WTC11 (cell line): ENCODE measurements at regions not wholly inside any gene's neighbourhood (a gene's known extent, or its start where the extent isn't known, plus 50 kb on each side); places are given as distances from the start of the nearest gene placed in this dataset.

ENCODE experiments used
- ATAC-seq: fragments of 200-7000 bp; cut with Tn5 transposase; 2 replicates; pipeline ENCODE4 v1.10.0; 2021; ENCODE audit warnings: mild to moderate bottlenecking, moderate library complexity
- CTCF ChIA-PET: fragments of 300-600 bp; sonication (Branson Sonifier 250); formaldehyde crosslinking; loops from one replicate; lab custom pipeline; 2021; ENCODE audit warnings: antibody characterized with exemption; lab: Charles Lee
- POLR2A ChIA-PET: fragments of 350-600 bp; sonication (Branson Sonifier 250); formaldehyde crosslinking; loops from one replicate; lab custom pipeline; 2021; ENCODE audit warnings: antibody characterized with exemption; lab: Charles Lee
- DNase-seq: peaks from one replicate; pipeline ENCODE4 v3.0.0; 2021; ENCODE audit warnings: low spot score
- H3K27ac Mint-ChIP-seq: 2 replicates; pipeline ENCODE4 v1.8.0; 2021; ENCODE audit warnings: mixed read lengths
- H3K27me3 Mint-ChIP-seq: 2 replicates; pipeline ENCODE4 v1.8.0; 2021; ENCODE audit warnings: low read depth, mild to moderate bottlenecking, moderate library complexity, mixed read lengths
- H3K36me3 Mint-ChIP-seq: 2 replicates; pipeline ENCODE4 v1.8.0; 2021; ENCODE audit warnings: mixed read lengths
- H3K4me1 Mint-ChIP-seq: 2 replicates; pipeline ENCODE4 v1.8.0; 2022; ENCODE audit warnings: mixed read lengths
- H3K4me3 Mint-ChIP-seq: 2 replicates; pipeline ENCODE4 v1.8.0; 2021; ENCODE audit warnings: mild to moderate bottlenecking, moderate library complexity, mixed read lengths
- H3K9me3 Mint-ChIP-seq: 2 replicates; pipeline ENCODE4 v1.8.0; 2021; ENCODE audit warnings: mixed read lengths
- CDX4 ChIP-seq: fragments of 250-450 bp; sonication (Bioruptor Pico); IDR thresholded peaks from 2 replicates; pipeline ENCODE4 v1.9.0; 2021; ENCODE audit warnings: moderate library complexity, mild to moderate bottlenecking, inconsistent platforms, borderline replicate concordance
- E2F4 ChIP-seq: sonication (generic); formaldehyde crosslinking; IDR thresholded peaks from 2 replicates; pipeline ENCODE4 v1.8.1; 2022; ENCODE audit warnings: low read depth, mild to moderate bottlenecking, moderate library complexity, missing genetic modification reagents, borderline replicate concordance
- FOXK1 ChIP-seq: sonication (generic); formaldehyde crosslinking; IDR thresholded peaks from 2 replicates; pipeline ENCODE4 v1.8.0; 2022; ENCODE audit warnings: mild to moderate bottlenecking, moderate library complexity, missing genetic modification reagents
- IRF2 ChIP-seq: sonication (generic); formaldehyde crosslinking; IDR thresholded peaks from 2 replicates; pipeline ENCODE4 v1.8.0; 2022; ENCODE audit warnings: low read depth, missing genetic modification reagents, borderline replicate concordance
- JAZF1 ChIP-seq: fragments of 250-450 bp; sonication (Bioruptor Pico); IDR thresholded peaks from 2 replicates; pipeline ENCODE4 v1.9.0; 2021; ENCODE audit warnings: moderate library complexity, mild to moderate bottlenecking, inconsistent platforms
- MXD4 ChIP-seq: fragments of 250-450 bp; sonication (Bioruptor Pico); IDR thresholded peaks from 2 replicates; pipeline ENCODE4 v1.8.0; 2021; ENCODE audit warnings: mild to moderate bottlenecking, moderate library complexity, borderline replicate concordance
- SMAD3 ChIP-seq: sonication (generic); formaldehyde crosslinking; IDR thresholded peaks from 2 replicates; pipeline ENCODE4 v1.8.0; 2022; ENCODE audit warnings: missing genetic modification reagents, mild to moderate bottlenecking, borderline replicate concordance
- SMAD4 ChIP-seq: sonication (generic); formaldehyde crosslinking; IDR thresholded peaks from 2 replicates; pipeline ENCODE4 v1.8.0; 2022; ENCODE audit warnings: mild to moderate bottlenecking, missing genetic modification reagents
- SP1 ChIP-seq: sonication (generic); formaldehyde crosslinking; conservative IDR thresholded peaks from 2 replicates; pipeline ENCODE4 v1.8.1; 2022; ENCODE audit warnings: missing genetic modification reagents
- ZNF121 ChIP-seq: sonication (generic); formaldehyde crosslinking; IDR thresholded peaks from 2 replicates; pipeline ENCODE4 v1.8.0; 2023; ENCODE audit warnings: missing genetic modification reagents
- ZNF138 ChIP-seq: sonication (generic); formaldehyde crosslinking; conservative IDR thresholded peaks from 2 replicates; pipeline ENCODE4 v1.8.1; 2022; ENCODE audit warnings: mild to moderate bottlenecking, moderate library complexity, missing genetic modification reagents
- ZNF219 ChIP-seq: sonication (generic); formaldehyde crosslinking; IDR thresholded peaks from 2 replicates; pipeline ENCODE4 v1.8.0; 2023; ENCODE audit warnings: missing genetic modification reagents, mild to moderate bottlenecking, borderline replicate concordance
- ZNF263 ChIP-seq: sonication (generic); formaldehyde crosslinking; IDR thresholded peaks from 2 replicates; pipeline ENCODE4 v1.8.1; 2022; ENCODE audit warnings: low read depth, mild to moderate bottlenecking, moderate library complexity, missing genetic modification reagents
- ZNF317 ChIP-seq: sonication (generic); formaldehyde crosslinking; IDR thresholded peaks from 2 replicates; pipeline ENCODE4 v1.8.1; 2023; ENCODE audit warnings: low read depth, mild to moderate bottlenecking, moderate library complexity, missing genetic modification reagents, borderline replicate concordance
- ZNF512 ChIP-seq: sonication (generic); formaldehyde crosslinking; IDR thresholded peaks from 2 replicates; pipeline ENCODE4 v1.8.1; 2022; ENCODE audit warnings: missing genetic modification reagents, borderline replicate concordance
- TF ChIP-seq, protein P1 (sequence below): fragments of 200-600 bp; IDR thresholded peaks from 2 replicates; pipeline ENCODE4 v1.8.0; 2022; ENCODE audit warnings: antibody characterized with exemption
- TF ChIP-seq, protein P2 (sequence below): sonication (generic); formaldehyde crosslinking; conservative IDR thresholded peaks from 2 replicates; pipeline ENCODE4 v1.8.1; 2023; ENCODE audit warnings: mild to moderate bottlenecking, low read depth, missing genetic modification reagents, moderate library complexity
- TF ChIP-seq, protein P3 (sequence below): sonication (generic); formaldehyde crosslinking; IDR thresholded peaks from 2 replicates; pipeline ENCODE4 v1.8.1; 2023; ENCODE audit warnings: mild to moderate bottlenecking, moderate library complexity, missing genetic modification reagents
- TF ChIP-seq, protein P4 (sequence below): fragments of 250-450 bp; sonication (Bioruptor Pico); IDR thresholded peaks from 2 replicates; pipeline ENCODE4 v1.9.0; 2021; ENCODE audit warnings: mild to moderate bottlenecking, borderline replicate concordance
- TF ChIP-seq, protein P5 (sequence below): sonication (generic); formaldehyde crosslinking; IDR thresholded peaks from 2 replicates; pipeline ENCODE4 v1.8.0; 2023; ENCODE audit warnings: missing genetic modification reagents

DNA sequence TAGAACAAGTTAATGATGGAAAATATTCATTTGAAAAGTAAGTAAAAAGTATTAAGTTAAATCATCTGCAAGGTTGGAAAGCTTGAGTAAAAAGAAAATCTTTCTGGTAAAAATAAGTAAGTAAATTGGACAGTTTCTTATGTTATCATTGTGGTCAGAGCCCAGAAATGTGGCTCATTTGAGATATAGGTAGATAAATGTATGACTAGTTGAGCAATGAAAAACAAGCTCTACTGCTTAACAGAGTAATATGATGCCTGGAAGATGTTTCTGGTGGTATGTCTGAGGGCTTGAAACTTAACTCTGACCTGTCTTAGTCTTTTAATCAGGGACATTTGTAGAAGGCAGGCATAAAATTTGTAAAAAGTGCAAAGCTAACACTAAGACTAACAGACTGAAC lies 444.0 kb downstream of the MFSD1 start:
- H3K27ac Mint-ChIP-seq = no peak overlapping the region
- no peaks in the 10 kb centered on the region for H3K9me3 Mint-ChIP-seq
- TF ChIP-seq, protein P1, sequence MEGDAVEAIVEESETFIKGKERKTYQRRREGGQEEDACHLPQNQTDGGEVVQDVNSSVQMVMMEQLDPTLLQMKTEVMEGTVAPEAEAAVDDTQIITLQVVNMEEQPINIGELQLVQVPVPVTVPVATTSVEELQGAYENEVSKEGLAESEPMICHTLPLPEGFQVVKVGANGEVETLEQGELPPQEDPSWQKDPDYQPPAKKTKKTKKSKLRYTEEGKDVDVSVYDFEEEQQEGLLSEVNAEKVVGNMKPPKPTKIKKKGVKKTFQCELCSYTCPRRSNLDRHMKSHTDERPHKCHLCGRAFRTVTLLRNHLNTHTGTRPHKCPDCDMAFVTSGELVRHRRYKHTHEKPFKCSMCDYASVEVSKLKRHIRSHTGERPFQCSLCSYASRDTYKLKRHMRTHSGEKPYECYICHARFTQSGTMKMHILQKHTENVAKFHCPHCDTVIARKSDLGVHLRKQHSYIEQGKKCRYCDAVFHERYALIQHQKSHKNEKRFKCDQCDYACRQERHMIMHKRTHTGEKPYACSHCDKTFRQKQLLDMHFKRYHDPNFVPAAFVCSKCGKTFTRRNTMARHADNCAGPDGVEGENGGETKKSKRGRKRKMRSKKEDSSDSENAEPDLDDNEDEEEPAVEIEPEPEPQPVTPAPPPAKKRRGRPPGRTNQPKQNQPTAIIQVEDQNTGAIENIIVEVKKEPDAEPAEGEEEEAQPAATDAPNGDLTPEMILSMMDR = no peak
- TF ChIP-seq ZNF138 (CRISPR knock-in tag) (no peak), ZNF219 (CRISPR knock-in tag) (no peak), MXD4 (CRISPR knock-in tag) (no peak), JAZF1 (CRISPR knock-in tag) (no peak), SP1 (CRISPR knock-in tag) (no peak), SMAD3 (CRISPR knock-in tag) (no peak), ZNF317 (CRISPR knock-in tag) (no peak), CDX4 (CRISPR knock-in tag) (no peak), IRF2 (CRISPR knock-in tag) (no peak), ZNF121 (CRISPR knock-in tag) (no peak), FOXK1 (CRISPR knock-in tag) (no peak), ZNF263 (CRISPR knock-in tag) (no peak), ZNF512 (CRISPR knock-in tag) (no peak), SMAD4 (CRISPR knock-in tag) (no peak), E2F4 (CRISPR knock-in tag) (no peak)
- TF ChIP-seq, protein P2, sequence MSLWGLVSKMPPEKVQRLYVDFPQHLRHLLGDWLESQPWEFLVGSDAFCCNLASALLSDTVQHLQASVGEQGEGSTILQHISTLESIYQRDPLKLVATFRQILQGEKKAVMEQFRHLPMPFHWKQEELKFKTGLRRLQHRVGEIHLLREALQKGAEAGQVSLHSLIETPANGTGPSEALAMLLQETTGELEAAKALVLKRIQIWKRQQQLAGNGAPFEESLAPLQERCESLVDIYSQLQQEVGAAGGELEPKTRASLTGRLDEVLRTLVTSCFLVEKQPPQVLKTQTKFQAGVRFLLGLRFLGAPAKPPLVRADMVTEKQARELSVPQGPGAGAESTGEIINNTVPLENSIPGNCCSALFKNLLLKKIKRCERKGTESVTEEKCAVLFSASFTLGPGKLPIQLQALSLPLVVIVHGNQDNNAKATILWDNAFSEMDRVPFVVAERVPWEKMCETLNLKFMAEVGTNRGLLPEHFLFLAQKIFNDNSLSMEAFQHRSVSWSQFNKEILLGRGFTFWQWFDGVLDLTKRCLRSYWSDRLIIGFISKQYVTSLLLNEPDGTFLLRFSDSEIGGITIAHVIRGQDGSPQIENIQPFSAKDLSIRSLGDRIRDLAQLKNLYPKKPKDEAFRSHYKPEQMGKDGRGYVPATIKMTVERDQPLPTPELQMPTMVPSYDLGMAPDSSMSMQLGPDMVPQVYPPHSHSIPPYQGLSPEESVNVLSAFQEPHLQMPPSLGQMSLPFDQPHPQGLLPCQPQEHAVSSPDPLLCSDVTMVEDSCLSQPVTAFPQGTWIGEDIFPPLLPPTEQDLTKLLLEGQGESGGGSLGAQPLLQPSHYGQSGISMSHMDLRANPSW (CRISPR knock-in tag) = no peak
- TF ChIP-seq, protein P3, sequence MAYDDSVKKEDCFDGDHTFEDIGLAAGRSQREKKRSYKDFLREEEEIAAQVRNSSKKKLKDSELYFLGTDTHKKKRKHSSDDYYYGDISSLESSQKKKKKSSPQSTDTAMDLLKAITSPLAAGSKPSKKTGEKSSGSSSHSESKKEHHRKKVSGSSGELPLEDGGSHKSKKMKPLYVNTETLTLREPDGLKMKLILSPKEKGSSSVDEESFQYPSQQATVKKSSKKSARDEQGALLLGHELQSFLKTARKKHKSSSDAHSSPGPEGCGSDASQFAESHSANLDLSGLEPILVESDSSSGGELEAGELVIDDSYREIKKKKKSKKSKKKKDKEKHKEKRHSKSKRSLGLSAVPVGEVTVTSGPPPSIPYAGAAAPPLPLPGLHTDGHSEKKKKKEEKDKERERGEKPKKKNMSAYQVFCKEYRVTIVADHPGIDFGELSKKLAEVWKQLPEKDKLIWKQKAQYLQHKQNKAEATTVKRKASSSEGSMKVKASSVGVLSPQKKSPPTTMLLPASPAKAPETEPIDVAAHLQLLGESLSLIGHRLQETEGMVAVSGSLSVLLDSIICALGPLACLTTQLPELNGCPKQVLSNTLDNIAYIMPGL (CRISPR knock-in tag) = no peak
- TF ChIP-seq, protein P4, sequence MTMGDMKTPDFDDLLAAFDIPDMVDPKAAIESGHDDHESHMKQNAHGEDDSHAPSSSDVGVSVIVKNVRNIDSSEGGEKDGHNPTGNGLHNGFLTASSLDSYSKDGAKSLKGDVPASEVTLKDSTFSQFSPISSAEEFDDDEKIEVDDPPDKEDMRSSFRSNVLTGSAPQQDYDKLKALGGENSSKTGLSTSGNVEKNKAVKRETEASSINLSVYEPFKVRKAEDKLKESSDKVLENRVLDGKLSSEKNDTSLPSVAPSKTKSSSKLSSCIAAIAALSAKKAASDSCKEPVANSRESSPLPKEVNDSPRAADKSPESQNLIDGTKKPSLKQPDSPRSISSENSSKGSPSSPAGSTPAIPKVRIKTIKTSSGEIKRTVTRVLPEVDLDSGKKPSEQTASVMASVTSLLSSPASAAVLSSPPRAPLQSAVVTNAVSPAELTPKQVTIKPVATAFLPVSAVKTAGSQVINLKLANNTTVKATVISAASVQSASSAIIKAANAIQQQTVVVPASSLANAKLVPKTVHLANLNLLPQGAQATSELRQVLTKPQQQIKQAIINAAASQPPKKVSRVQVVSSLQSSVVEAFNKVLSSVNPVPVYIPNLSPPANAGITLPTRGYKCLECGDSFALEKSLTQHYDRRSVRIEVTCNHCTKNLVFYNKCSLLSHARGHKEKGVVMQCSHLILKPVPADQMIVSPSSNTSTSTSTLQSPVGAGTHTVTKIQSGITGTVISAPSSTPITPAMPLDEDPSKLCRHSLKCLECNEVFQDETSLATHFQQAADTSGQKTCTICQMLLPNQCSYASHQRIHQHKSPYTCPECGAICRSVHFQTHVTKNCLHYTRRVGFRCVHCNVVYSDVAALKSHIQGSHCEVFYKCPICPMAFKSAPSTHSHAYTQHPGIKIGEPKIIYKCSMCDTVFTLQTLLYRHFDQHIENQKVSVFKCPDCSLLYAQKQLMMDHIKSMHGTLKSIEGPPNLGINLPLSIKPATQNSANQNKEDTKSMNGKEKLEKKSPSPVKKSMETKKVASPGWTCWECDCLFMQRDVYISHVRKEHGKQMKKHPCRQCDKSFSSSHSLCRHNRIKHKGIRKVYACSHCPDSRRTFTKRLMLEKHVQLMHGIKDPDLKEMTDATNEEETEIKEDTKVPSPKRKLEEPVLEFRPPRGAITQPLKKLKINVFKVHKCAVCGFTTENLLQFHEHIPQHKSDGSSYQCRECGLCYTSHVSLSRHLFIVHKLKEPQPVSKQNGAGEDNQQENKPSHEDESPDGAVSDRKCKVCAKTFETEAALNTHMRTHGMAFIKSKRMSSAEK (CRISPR knock-in tag) = no peak
- TF ChIP-seq, protein P5, sequence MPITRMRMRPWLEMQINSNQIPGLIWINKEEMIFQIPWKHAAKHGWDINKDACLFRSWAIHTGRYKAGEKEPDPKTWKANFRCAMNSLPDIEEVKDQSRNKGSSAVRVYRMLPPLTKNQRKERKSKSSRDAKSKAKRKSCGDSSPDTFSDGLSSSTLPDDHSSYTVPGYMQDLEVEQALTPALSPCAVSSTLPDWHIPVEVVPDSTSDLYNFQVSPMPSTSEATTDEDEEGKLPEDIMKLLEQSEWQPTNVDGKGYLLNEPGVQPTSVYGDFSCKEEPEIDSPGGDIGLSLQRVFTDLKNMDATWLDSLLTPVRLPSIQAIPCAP (CRISPR knock-in tag) = no peak
- no peaks in the 10 kb centered on the region for H3K4me1 Mint-ChIP-seq
- H3K36me3 Mint-ChIP-seq = no peaks in the 10 kb centered on the region
- POLR2A ChIA-PET = no interaction called here
- no peaks in the 10 kb centered on the region for H3K27me3 Mint-ChIP-seq
- no peak overlapping the region for H3K4me3 Mint-ChIP-seq
- CTCF ChIA-PET = no interaction called here
- no peak for ATAC-seq
- DNase-seq = no peak
